NCI-H460 (cell line): ENCODE measurements at regions not wholly inside any gene's neighbourhood (a gene's known extent, or its start where the extent isn't known, plus 50 kb on each side); places are given as distances from the start of the nearest gene placed in this dataset.
"Not testable (repeated sequence)": the region's sequence is repeated elsewhere in the genome, so short reads cannot be mapped to it uniquely, and the experiment has no call there.

Experiments used
- DNase-seq: peaks from one replicate; pipeline ENCODE4 v3.0.0-alpha.2; 2016; ENCODE audit warnings: low read depth; ENCODE audit errors: extremely low read depth

DNA sequence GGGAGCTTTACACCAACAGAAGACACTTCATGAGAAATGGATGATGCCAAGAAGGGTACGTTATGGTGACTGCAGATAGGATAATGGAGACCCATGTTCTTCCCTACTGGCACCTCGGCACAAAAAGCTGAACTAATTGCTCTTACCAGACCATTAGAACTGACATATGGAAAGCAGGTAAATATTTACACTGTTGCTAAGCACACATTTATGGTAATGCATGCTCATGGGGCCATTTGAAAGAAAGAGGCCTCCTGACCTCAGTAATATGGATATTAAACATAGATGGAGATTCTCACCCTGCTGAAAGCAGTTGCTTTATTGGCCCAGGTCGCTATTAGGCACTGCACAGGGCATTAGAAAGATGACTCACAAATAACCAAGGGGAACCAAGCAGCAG lies 1759.6 kb downstream of the C4orf33 start:
- DNase-seq: no peak

- DNase-seq: no peak
These were observed 1764.0 kb downstream of the C4orf33 start for GRCh38 chr4:130859991-130860390.

DNA sequence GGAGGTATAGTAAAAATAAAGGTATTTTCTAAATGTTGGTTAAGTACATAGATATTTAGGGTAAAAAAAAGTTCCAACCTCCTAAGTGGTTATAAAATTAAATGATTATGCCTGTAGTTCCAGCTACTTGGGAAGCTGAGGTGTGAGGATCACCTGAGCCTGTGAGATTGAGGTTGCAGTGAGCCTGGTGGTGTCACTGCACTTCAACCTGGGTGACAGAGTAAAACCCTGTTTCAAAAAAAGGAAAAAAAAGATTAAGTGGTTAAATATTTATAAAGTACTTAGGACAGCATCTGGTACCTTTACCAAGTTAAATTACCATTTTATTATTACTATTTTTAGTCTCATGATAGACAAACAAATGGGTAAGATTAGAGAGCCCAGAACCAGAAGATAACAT lies 1801.0 kb downstream of the C4orf33 start:
- no peak for DNase-seq

DNA sequence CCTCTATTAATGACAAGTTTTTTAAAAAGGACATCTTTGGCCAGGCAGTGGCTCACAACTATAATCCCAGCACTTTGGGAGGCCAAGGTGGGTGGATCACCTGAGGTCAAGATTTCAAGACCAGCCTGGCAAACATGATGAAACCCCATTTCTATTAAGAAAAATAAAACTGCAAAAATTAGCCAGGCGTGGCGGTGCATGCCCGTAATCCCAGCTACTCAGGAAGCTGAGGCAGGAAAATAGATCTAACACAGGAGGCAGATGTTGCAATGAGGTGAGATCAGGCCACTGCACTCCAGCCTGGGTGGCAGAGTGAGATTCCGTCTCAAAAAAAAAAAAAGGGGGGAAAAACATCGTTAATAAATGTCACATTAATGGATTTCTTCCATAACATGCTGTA lies 1805.4 kb downstream of the C4orf33 start:
- DNase-seq: no peak

DNA sequence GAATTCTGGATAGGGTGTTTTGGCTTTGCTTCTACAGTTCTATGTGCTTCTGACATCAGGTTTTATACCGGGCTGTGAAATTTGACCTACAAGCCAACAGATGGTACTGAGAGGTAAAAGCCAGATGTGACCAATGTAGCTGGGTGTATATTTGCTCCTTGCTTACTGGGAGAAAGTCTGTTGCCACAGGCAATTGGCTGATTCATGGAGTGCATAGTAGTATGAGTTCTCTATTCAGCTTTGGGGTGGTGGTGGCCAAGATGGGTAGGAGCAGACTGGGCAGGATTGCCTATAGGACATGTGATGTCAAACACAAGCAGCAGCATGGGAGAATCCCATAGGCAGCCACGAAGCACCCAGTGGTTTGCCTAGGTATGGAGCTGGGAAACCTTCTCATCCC lies 1827.0 kb downstream of the C4orf33 start:
- no peak for DNase-seq

- no peak for DNase-seq
These were observed 1859.6 kb downstream of the C4orf33 start for GRCh38 chr4:130955520-130955919.

GRCh38 chr4:130985371-130985770 lies 1889.4 kb downstream of the C4orf33 start:
- no peak for DNase-seq

DNA sequence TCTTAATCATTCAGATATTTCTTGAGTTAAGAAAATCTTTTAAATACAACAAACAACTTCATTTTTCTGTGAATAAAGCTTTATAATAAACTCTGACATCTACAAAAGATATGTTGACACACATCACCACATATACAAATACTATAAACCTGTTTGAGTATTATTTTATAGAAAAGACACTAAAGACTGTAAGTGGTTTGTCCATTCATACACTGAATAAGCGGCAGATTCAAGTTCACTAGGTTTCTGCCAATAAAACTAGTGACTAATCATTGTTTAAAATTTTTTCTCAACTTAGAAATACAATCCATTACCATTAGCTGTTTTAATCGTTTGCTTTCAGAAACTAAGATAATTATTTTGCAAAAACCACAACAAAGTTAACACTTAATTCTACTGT lies 1900.0 kb downstream of the C4orf33 start:
- no peak for DNase-seq

DNA sequence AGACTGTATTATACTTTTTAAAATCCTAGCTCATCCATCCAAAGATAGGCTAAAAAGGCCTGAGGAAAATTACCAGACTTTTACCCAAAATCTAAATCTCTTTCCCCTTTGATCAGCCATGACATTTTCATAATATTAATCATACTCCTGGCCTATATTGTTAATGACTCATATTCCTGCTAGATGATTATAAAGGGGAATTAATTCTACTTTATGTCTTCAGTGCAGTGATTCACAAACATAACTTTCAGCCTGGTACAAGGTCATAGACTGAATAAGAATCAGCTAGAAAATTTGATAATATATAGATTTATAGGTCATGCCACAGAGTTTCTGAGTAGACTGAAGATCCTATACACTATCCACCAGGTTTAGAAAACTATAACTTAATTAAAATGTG lies 1905.4 kb downstream of the C4orf33 start:
- no peak for DNase-seq

DNA sequence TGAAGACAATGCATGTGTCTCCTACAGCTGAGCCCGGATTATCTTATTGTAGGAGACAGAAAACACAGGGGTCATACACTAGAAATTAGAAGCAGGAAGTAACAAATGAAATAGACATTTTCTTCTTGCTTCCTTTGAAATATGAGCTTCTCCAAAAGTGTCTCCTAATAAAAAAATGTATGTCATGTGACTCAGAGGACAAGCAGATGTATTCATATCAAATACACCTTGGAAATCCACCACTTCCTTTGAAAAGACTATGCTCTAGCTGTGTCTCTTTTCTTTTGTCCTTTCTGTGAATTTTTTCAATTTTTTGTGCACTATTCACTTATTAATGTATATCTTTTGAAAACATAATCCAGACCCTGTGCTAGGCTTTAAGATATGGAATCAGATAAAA lies 1906.2 kb downstream of the C4orf33 start:
- no peak for DNase-seq

- no peak for DNase-seq
These were observed 1910.4 kb downstream of the C4orf33 start for GRCh38 chr4:131006388-131006787.

DNA sequence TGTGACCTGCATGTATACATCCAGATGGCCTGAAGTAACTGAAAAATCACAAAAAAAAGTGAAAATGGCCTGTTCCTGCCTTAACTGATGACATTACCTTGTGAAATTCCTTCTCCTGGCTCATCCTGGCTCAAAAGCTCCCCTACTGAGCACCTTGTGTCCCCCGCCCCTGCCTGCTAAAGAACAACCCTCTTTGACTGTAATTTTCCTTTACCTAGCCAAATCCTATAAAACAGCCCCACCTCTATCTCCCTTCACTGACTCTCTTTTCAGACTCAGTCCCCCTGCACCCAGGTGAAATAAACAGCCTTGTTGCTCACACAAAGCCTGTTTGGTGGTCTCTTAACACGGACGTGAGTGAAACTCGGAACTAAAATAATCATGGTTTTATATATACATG lies 1916.0 kb downstream of the C4orf33 start:
- DNase-seq: not testable (repeated sequence)

- DNase-seq: no peak
These were observed 1917.3 kb downstream of the C4orf33 start for GRCh38 chr4:131013226-131013625.

DNA sequence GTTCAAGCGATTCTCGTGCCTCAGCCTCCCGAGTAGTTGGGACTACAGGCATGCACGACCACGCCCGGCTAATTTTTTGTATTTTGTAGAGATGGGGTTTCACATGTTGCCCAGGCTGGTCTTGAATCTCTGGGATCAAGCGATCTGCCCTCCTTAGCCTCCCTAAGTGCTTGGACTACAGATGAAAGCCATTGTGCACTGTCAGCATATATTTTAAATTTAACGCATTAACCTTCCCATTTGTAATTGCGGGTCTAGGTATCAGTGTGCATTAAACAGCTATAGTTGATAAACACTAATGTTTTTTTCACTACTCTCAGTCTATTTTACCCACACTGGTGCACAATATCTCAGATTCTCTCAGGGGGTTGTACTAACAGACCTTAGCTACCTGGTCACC lies 1930.8 kb downstream of the C4orf33 start:
- DNase-seq: no peak

- DNase-seq: no peak
These were observed 1948.4 kb downstream of the C4orf33 start for GRCh38 chr4:131044368-131044767.

- no peak for DNase-seq
These were observed 1950.9 kb downstream of the C4orf33 start for GRCh38 chr4:131046821-131047220.

DNA sequence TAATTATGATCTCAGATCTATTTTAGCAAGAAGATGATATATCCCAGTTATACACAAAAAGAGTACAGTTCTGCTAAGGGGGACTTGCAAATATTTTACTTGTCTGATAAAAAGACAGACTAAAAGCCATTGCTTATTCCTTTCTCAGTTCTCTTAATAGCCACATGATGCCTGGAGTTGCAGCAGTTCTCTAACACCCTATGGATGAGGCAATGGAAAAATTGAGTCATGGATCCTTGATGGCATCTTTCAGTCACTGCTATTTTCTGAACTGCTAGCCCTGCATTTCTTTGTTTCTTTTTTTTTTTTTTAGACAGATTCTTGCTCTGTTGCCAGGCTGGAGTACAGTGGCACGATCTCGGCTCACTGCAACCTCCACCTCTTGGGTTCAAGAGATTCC lies 1956.7 kb downstream of the C4orf33 start:
- DNase-seq: no peak

DNA sequence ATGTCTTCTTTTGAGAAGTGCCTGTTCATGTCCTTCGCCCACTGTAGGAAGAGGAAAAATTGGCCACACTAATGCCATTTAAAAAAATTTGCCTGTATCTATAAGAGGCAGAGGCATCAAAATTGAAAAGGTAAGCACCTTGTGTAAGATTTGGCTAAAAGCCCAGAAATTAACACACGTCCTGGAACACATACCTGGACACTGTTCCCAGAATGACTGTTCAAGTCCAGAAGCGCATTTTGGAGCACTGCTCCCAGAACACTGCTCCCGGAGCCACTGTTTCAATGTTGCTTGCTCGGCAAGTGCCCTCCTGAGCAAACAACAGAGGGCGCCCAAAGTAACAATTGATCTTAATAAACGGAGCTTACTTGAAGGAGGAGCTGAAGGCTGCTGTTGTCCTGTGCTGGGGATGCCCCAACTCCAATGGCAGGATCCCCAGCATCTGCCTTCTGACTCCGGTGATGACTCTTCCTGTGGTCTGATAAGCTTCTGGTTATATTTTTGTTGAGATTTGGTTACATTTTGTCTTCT lies 1958.6 kb downstream of the C4orf33 start:
- no peak for DNase-seq

DNA sequence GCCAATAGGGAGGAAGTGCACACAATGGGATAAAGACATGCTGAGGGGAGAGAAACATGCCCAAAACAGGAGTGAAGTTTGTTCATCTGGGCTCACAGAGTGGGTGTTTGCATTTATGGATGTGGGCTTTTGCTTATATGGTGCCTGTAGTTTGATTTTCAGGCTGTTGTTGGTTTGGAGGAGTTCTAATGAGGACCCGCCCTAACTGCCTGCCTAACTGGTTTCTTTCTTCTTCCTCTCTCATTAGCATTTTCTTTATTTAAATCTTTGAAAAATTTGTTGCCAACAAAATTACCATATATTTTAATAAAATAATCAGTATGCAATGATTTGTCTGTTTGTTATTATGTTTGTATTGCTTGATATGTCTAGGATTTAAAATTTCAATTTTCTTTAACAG lies 1965.8 kb downstream of the C4orf33 start:
- DNase-seq: no peak

DNA sequence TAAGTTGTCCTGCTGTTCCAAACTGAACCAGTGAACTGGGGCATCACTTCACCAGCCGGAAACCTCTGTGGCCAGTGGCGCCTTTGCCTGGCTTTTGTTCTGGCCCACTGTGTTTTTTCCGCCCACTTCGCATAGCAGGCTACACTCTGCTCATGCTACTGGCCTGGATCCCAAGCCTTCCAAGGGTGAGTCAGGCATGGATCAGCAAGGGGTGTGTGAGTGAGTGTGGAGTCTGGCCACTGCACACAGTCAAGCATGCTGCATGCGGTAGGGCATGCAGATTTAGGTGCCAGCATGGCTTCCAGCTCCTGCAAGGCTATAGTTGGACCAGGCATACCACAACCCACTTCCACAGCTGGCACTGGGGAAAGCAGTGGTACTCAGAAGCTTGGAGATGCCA lies 1967.9 kb downstream of the C4orf33 start:
- DNase-seq: no peak

DNA sequence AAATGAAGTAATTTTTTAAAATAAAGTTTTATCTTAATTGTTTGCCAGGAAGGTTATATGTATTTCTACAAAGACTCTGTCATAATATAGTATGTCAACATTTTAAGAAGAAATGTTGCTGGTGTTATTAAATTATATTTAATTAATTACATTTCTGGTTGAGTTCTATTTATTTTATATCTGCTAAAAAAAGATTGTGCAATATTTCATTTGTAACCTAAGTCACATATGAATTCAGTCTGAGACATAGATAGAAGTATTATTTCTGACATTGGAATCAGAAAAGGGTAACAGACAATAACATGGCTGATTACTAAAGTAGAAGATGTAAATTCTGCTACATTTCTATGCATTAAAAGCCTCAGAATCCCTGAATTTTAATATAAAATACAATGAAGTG lies 1985.1 kb downstream of the C4orf33 start:
- DNase-seq: no peak

DNA sequence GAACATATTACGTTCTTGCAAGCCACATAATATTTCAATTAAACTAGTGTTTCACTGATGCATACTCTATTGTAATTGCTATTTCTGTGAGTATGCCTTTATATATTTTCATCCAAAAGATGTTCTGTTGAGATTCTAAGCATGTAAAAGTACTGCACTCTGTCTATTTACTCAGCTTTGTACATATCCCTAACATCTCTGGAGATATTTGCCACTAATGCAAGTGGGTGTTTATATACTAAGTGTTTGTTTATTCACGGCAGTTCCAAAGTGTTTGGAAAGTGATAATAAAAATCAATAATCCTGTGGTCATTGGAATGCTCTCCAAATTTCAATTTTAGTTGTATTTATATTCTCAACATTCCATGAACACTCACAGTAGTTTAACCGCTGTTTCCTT lies 1989.0 kb downstream of the C4orf33 start:
- no peak for DNase-seq

DNA sequence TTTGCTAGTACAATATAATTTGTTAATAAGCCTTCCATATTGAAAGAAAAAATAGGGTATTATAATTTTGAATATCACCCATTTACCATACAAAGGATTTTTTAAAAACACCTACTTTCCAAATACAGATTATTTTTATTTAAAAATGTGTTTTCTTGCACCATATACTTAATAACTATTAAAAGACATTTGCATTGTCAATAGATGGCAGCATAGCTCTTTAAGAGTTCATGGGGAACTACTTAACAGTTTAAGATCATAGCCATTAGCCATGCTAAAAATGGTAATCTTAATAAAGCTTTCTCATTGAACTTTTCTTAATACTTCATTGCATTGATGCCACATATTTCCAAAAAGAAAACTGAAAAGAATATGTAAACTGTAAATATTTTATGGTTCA lies 1995.9 kb downstream of the C4orf33 start:
- peak; percentile 40 for DNase-seq

DNA sequence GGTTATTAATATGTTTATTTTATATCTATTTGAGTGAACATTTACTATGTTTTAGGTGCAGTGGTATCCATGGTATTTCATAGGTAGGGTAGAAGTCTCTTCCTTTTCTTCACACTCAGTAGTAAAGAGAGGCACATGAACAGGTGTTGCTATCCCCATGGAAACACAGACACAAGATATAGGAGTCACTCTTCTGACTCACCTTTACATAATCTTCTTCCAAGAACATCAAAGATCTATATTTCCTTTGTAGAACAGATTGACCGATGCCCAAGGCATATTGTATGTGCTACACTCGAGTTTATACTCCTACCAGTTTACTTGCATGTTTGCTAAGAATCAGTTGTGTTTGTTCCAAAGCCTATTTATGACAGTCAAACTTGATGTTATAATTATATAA lies 1997.4 kb downstream of the C4orf33 start:
- no peak for DNase-seq
